K562 (cell line): ENCODE measurements at regions not wholly inside any gene's neighbourhood (a gene's known extent, or its start where the extent isn't known, plus 50 kb on each side); places are given as distances from the start of the nearest gene placed in this dataset.

Experiments
- ATAC-seq: fragments of 200-7000 bp; cut with Tn5 transposase; 3 replicates; pipeline ENCODE4 v1.9.1; 2020; ENCODE audit warnings: moderate library complexity
- BruUV-seq: library from RNA; stranded (reverse); fragments of 400-500 nt; replicated peaks from 2 replicates; lab custom pipeline; 2021; lab: Mats Ljungman, UMichigan
- CTCF ChIA-PET: fragments of 300-600 bp; formaldehyde crosslinking; extraction: SDS; loops from one replicate; lab custom pipeline; 2021; ENCODE audit warnings: low intra/inter-chr PET ratio; lab: Yijun Ruan, JAX
- POLR2A ChIA-PET: fragments of 300-600, 350-650 bp; sonication (Branson Sonifier 250); formaldehyde crosslinking; extraction: SDS; loops from one replicate; lab custom pipeline; 2021; ENCODE audit warnings: antibody characterized with exemption, inconsistent platforms; lab: Yijun Ruan, JAX
- DNase-seq, 4 experiments: peaks; one replicate each; pipeline versions ENCODE4 v3.0.0 to v3.0.0-alpha.2; 2011 to 2018; ENCODE audit warnings: low spot score in 3 of 4, mixed read lengths in 3 of 4; ENCODE audit errors: extremely low read depth in 1 of 4
- FAIRE-seq: peaks from 2 replicates; lab custom pipeline; 2011; peaks lifted over from hg19 to GRCh38; lab: Jason Lieb, UNC
- H2AFZ ChIP-seq: 2 replicates; pipeline ENCODE4 v1.6.0; 2011; ENCODE audit warnings: low read depth, low read length, control low read depth, inconsistent platforms
- H3K27ac ChIP-seq: fragments of 200-600 bp; 3 replicates; pipeline ENCODE4 v1.8.0; 2011; ENCODE audit warnings: low read depth, mild to moderate bottlenecking, control low read depth, inconsistent platforms, low read length, moderate library complexity, mixed read lengths; ENCODE audit errors: extremely low read depth
- H3K27me3 ChIP-seq, 2 experiments: fragments of 300-600 bp in 1 of 2; 2 replicates in 1 of 2; 3 replicates in 1 of 2; pipeline versions ENCODE4 v1.6.0 to v1.8.0; 2011; ENCODE audit warnings: inconsistent platforms in 2 of 2, low read length in 2 of 2, mild to moderate bottlenecking in 1 of 2, mixed read lengths in 1 of 2, moderate library complexity in 1 of 2; ENCODE audit not compliant: control insufficient read depth in 2 of 2, insufficient read depth in 2 of 2
- H3K36me3 ChIP-seq: fragments of 300-600 bp; 3 replicates; pipeline ENCODE4 v1.8.0; 2011; ENCODE audit warnings: mild to moderate bottlenecking, low read length, inconsistent platforms; ENCODE audit not compliant: control insufficient read depth, insufficient read depth
- H3K4me1 ChIP-seq, 2 experiments: fragments of 200-600 bp in 1 of 2; replicated peaks in 1 of 2; 2 replicates in 1 of 2; 3 replicates in 1 of 2; pipeline versions ENCODE4 v1.5.1 to v1.8.0; 2011; ENCODE audit warnings: inconsistent platforms in 2 of 2, low read length in 2 of 2, mild to moderate bottlenecking in 1 of 2, mixed read lengths in 1 of 2, moderate library complexity in 1 of 2; ENCODE audit not compliant: control insufficient read depth in 2 of 2, insufficient read depth in 2 of 2
- H3K4me2 ChIP-seq: 2 replicates; pipeline ENCODE4 v1.6.1; 2011; ENCODE audit warnings: low read length, control low read depth, inconsistent platforms, mixed read lengths; ENCODE audit not compliant: insufficient read depth
- H3K4me3 ChIP-seq: fragments of 200-600 bp; sonication (generic), shearing (Covaris generic); 2 replicates; pipeline ENCODE4 v1.5.1; 2016; ENCODE audit warnings: control low read depth, inconsistent platforms
- H3K79me2 ChIP-seq: fragments of 200-600 bp; 3 replicates; pipeline ENCODE4 v1.8.0; 2011; ENCODE audit warnings: low read length, inconsistent platforms; ENCODE audit not compliant: control insufficient read depth, insufficient read depth
- H3K9ac ChIP-seq, 2 experiments: 2 replicates each; pipeline versions ENCODE4 v1.6.0 to v1.6.1; 2011; ENCODE audit warnings: low read depth in 2 of 2, low read length in 2 of 2, control low read depth in 1 of 2, inconsistent platforms in 1 of 2, mild to moderate bottlenecking in 1 of 2, mixed read lengths in 1 of 2; ENCODE audit not compliant: insufficient read depth in 1 of 2
- H3K9me1 ChIP-seq: one replicate; pipeline ENCODE4 v1.6.0; 2011; ENCODE audit warnings: inconsistent platforms, mild to moderate bottlenecking, low read length, moderate library complexity; ENCODE audit not compliant: control insufficient read depth, insufficient read depth
- H3K9me3 ChIP-seq: replicated peaks from 2 replicates; pipeline ENCODE4 v1.5.1; 2011; ENCODE audit warnings: low read depth, low read length, inconsistent platforms; ENCODE audit not compliant: control insufficient read depth, insufficient read depth
- H4K20me1 ChIP-seq: replicated peaks from 2 replicates; pipeline ENCODE4 v1.6.1; 2011; ENCODE audit warnings: low read length, inconsistent platforms, mixed read lengths; ENCODE audit not compliant: control insufficient read depth, insufficient read depth
- BACH1 ChIP-seq: fragments of 200-800 bp; sonication (Bioruptor generic); IDR thresholded peaks from 2 replicates; pipeline ENCODE4 v1.6.1; 2016; ENCODE audit warnings: missing genetic modification characterization, missing compliant biosample characterization
- FOXA1 ChIP-seq: fragments of 450-650 bp; IDR thresholded peaks from 2 replicates; pipeline ENCODE4 v1.6.1; 2016; ENCODE audit warnings: mild to moderate bottlenecking, borderline replicate concordance
- HNRNPL ChIP-seq: fragments of 200-400 bp; formaldehyde crosslinking; IDR thresholded peaks from 2 replicates; pipeline ENCODE4 v1.6.1; 2017; ENCODE audit warnings: low read depth, mild to moderate bottlenecking, low read length
- LCOR ChIP-seq: sonication (generic); formaldehyde crosslinking; IDR thresholded peaks from 2 replicates; pipeline ENCODE4 v1.8.0; 2022; ENCODE audit warnings: mild to moderate bottlenecking, missing genetic modification reagents
- MCM2 ChIP-seq: fragments of 450-650 bp; IDR thresholded peaks from 2 replicates; pipeline ENCODE4 v1.6.1; 2017; ENCODE audit warnings: low read depth, mild to moderate bottlenecking
- RBM34 ChIP-seq: fragments of 200-400 bp; formaldehyde crosslinking; IDR thresholded peaks from 2 replicates; pipeline ENCODE4 v1.6.1; 2018; ENCODE audit warnings: low read length, borderline replicate concordance; ENCODE audit not compliant: insufficient read depth
- SIN3B ChIP-seq: fragments of 450-650 bp; IDR thresholded peaks from 2 replicates; pipeline ENCODE4 v1.6.1; 2017; ENCODE audit warnings: low read depth, mild to moderate bottlenecking, moderate library complexity
- SMARCB1 ChIP-seq: IDR thresholded peaks from 2 replicates; pipeline ENCODE4 v1.6.1; 2011; ENCODE audit warnings: improper control_type of control experiment, low read depth; ENCODE audit not compliant: insufficient read length
- TRIM24 ChIP-seq, 2 experiments: fragments of 450-650 bp; IDR thresholded peaks; 2 replicates each; pipeline ENCODE4 v1.6.1; 2016
- ZNF274 ChIP-seq: IDR thresholded peaks from 2 replicates; pipeline ENCODE4 v1.6.1; 2011; ENCODE audit warnings: low read depth, mild to moderate bottlenecking, low read length, moderate library complexity, borderline replicate concordance
- ZNF561 ChIP-seq: fragments of 450-650 bp; formaldehyde crosslinking; conservative IDR thresholded peaks from 2 replicates; pipeline ENCODE4 v1.4.0; 2020; ENCODE audit warnings: mild to moderate bottlenecking, moderate library complexity
- WGBS: fragments of 100-300 bp; shearing (Covaris generic); methylation state at CpG from one replicate; pipeline ENCODE4 v1.1.6; 2016; ENCODE audit warnings: low coverage, mixed read lengths; ENCODE audit not compliant: insufficient coverage; ENCODE audit errors: missing lambda C conversion rate; 5-methylcytosine and 5-hydroxymethylcytosine counted together
- in situ Hi-C: fragments of 300-500 bp; cut with MboI; formaldehyde crosslinking; loops from 4 replicates; pipeline ENCODE4 v1.15.0; 2018; ENCODE audit warnings: inconsistent platforms, mixed read lengths
- intact Hi-C: fragments of 100-400 bp; cut with micrococcal nuclease; formaldehyde crosslinking; loops from 2 replicates; pipeline ENCODE4 v1.14.2; 2022
- TF ChIP-seq, protein P1 (sequence below): fragments of 250-450 bp; sonication (Bioruptor Pico); IDR thresholded peaks from 2 replicates; pipeline ENCODE4 v1.4.0; 2020; ENCODE audit warnings: mild to moderate bottlenecking, moderate library complexity
- TF ChIP-seq, protein P2 (sequence below), 3 experiments: fragments of 200-800 bp in 1 of 3; sonication (Bioruptor generic) in 1 of 3; sonication (generic) in 1 of 3; formaldehyde crosslinking in 1 of 3; IDR thresholded peaks; 2 replicates each; pipeline versions ENCODE4 v1.6.1 to v1.8.0; 2016 to 2022; ENCODE audit warnings: mild to moderate bottlenecking in 2 of 3, missing compliant biosample characterization in 2 of 3, missing genetic modification characterization in 2 of 3, missing genetic modification reagents in 1 of 3
- TF ChIP-seq, protein P3 (sequence below): fragments of 250-450 bp; sonication (Bioruptor Pico); IDR thresholded peaks from 2 replicates; pipeline ENCODE4 v1.8.0; 2022; ENCODE audit warnings: moderate library complexity, mild to moderate bottlenecking, inconsistent platforms
- TF ChIP-seq, protein P4 (sequence below): sonication (generic); formaldehyde crosslinking; IDR thresholded peaks from 2 replicates; pipeline ENCODE4 v1.8.1; 2023; ENCODE audit warnings: mild to moderate bottlenecking, missing genetic modification reagents

DNA sequence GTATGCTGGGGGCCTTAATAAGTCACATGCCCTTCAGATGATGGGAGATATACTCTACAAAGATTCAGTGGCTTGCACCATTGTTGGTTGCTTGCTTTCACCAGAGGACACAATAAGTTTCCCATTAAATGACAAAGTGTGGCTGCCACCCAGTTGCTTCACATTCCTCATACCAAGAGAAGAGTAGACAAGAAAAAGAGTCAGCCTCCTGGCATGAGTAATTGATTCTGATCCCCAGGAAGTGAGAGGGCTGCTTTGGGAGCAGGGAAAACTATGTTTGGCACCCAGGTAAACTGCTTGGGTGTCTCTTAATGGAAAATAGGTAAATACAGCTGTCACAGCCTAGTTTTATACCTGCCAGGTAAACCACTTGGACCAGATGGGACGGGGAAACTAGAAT lies 66.7 kb upstream of the IL6 start:
- peaks cover 22% of the 10 kb centered on the region for H3K79me2 ChIP-seq
- H3K9me1 ChIP-seq = no peaks in the 10 kb centered on the region
- no peaks in the 10 kb centered on the region for H4K20me1 ChIP-seq
- no peak for DNase-seq
- no peak overlapping the region for H3K27ac ChIP-seq
- H3K4me1 ChIP-seq = peaks cover 9 to 31% of the 10 kb centered on the region in 2 experiments; a peak in 4 of 5 replicates
- ATAC-seq = no peak
- in situ Hi-C loops = no loop called here
- POLR2A ChIA-PET = interaction anchor here (1.3 to 3.0 kb wide), 3 partner anchors 12 to 16 kb away, joined by 3 to 9 read pairs (median 5); no protein-coding TSS in a partner anchor
- CTCF ChIA-PET = interaction anchor here (0.9 kb wide), 1 partner anchor 66 kb away, joined by 3 read pairs; the partner anchor contains the start of gene IL6
- no TSS peak for BruUV-seq
- WGBS = 100% methylated on average over 1 of the region's 1 CpG
- no peak overlapping the region for H3K9ac ChIP-seq
- no peak overlapping the region for H2AFZ ChIP-seq
- H3K9me3 ChIP-seq = no peaks in the 10 kb centered on the region
- peaks cover 31% of the 10 kb centered on the region; the same call in 2 of the 3 replicates for H3K36me3 ChIP-seq
- H3K27me3 ChIP-seq = no peaks in the 10 kb centered on the region
- FAIRE-seq = no peak
- H3K4me2 ChIP-seq = no peak overlapping the region
- no peak overlapping the region for H3K4me3 ChIP-seq
- intact Hi-C loops = loop anchor here (5.0 to 10.0 kb wide), 2 partner anchors 98 to 195 kb away; no protein-coding TSS in a partner anchor
- TF ChIP-seq RBM34 (no peak), ZNF274 (no peak), SIN3B (no peak), MCM2 (no peak), BACH1 (tag) (no peak), FOXA1 (no peak), SMARCB1 (no peak), HNRNPL (no peak), TRIM24 (IDR thresholded peaks at IDR 0.05) (no peak), ZNF561 (CRISPR knock-in tag) (no peak), LCOR (CRISPR knock-in tag) (no peak)
- TF ChIP-seq, protein P1, sequence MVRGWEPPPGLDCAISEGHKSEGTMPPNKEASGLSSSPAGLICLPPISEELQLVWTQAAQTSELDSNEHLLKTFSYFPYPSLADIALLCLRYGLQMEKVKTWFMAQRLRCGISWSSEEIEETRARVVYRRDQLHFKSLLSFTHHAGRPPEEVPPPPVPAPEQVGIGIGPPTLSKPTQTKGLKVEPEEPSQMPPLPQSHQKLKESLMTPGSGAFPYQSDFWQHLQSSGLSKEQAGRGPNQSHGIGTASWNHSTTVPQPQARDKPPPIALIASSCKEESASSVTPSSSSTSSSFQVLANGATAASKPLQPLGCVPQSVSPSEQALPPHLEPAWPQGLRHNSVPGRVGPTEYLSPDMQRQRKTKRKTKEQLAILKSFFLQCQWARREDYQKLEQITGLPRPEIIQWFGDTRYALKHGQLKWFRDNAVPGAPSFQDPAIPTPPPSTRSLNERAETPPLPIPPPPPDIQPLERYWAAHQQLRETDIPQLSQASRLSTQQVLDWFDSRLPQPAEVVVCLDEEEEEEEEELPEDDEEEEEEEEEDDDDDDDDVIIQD (CRISPR knock-in tag) = no peak
- TF ChIP-seq, protein P2, sequence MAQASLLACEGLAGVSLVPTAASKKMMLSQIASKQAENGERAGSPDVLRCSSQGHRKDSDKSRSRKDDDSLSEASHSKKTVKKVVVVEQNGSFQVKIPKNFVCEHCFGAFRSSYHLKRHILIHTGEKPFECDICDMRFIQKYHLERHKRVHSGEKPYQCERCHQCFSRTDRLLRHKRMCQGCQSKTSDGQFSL (CRISPR knock-in tag; IDR thresholded peaks at IDR 0.05) = no peak
- TF ChIP-seq, protein P2 (tag; IDR thresholded peaks at IDR 0.05) = no peak
- TF ChIP-seq, protein P3, sequence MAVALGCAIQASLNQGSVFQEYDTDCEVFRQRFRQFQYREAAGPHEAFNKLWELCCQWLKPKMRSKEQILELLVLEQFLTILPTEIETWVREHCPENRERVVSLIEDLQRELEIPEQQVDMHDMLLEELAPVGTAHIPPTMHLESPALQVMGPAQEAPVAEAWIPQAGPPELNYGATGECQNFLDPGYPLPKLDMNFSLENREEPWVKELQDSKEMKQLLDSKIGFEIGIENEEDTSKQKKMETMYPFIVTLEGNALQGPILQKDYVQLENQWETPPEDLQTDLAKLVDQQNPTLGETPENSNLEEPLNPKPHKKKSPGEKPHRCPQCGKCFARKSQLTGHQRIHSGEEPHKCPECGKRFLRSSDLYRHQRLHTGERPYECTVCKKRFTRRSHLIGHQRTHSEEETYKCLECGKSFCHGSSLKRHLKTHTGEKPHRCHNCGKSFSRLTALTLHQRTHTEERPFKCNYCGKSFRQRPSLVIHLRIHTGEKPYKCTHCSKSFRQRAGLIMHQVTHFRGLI = no peak
- TF ChIP-seq, protein P4, sequence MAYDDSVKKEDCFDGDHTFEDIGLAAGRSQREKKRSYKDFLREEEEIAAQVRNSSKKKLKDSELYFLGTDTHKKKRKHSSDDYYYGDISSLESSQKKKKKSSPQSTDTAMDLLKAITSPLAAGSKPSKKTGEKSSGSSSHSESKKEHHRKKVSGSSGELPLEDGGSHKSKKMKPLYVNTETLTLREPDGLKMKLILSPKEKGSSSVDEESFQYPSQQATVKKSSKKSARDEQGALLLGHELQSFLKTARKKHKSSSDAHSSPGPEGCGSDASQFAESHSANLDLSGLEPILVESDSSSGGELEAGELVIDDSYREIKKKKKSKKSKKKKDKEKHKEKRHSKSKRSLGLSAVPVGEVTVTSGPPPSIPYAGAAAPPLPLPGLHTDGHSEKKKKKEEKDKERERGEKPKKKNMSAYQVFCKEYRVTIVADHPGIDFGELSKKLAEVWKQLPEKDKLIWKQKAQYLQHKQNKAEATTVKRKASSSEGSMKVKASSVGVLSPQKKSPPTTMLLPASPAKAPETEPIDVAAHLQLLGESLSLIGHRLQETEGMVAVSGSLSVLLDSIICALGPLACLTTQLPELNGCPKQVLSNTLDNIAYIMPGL (CRISPR knock-in tag) = no peak
